ENCODE measurements at regions not wholly inside any gene's neighbourhood (a gene's known extent, or its start where the extent isn't known, plus 50 kb on each side); places are given as distances from the start of the nearest gene placed in this dataset.

- no peak for TF ChIP-seq CTCF (IDR thresholded peaks at IDR 0.05)
- no peaks in the 10 kb centered on the region for H3K27me3 Mint-ChIP-seq
- no peaks in the 10 kb centered on the region for H3K4me1 ChIP-seq (ENCODE audit: insufficient read depth, low read length)
- H3K9me3 ChIP-seq (ENCODE audit: control insufficient read depth in 1 of 2, insufficient read depth in 1 of 2, low read length in 2 of 2) = no peaks in the 10 kb centered on the region
- H3K36me3 Mint-ChIP-seq (ENCODE audit: low read depth) = no peaks in the 10 kb centered on the region
- intact Hi-C loops (cut with DNase I, micrococcal nuclease) = no loop called here
- H3K4me3 Mint-ChIP-seq = no peak overlapping the region
- H3K36me3 ChIP-seq (ENCODE audit: insufficient read depth, low read length) = no peaks in the 10 kb centered on the region
- H3K27ac ChIP-seq (ENCODE audit: low read depth in 1 of 2, low read length in 2 of 2) = no peak overlapping the region
- CTCF ChIA-PET = no interaction called here
- no peaks in the 10 kb centered on the region for H3K4me1 Mint-ChIP-seq (ENCODE audit: low read depth)
- no peaks in the 10 kb centered on the region for H3K9me3 Mint-ChIP-seq
- ATAC-seq (ENCODE audit: poor library complexity) (no peak), DNase-seq (no peak)
- no peak overlapping the region for H3K27ac Mint-ChIP-seq
- no peak overlapping the region for H3K4me3 ChIP-seq (ENCODE audit: low read length)
- POLR2A ChIA-PET = no interaction called here
- H3K27me3 ChIP-seq (ENCODE audit: control insufficient read depth in 1 of 2, insufficient read depth in 2 of 2, low read length in 2 of 2) = no peaks in the 10 kb centered on the region
Measured at GRCh38 chr18:11494107-11494506, 115.3 kb upstream of the SLC35G4 start.

- no peaks in the 10 kb centered on the region for H3K9me3 Mint-ChIP-seq
- Histone ChIP-seq H3K9me3 (ENCODE audit: control insufficient read depth in 1 of 2, insufficient read depth in 1 of 2, low read length in 2 of 2) (no peaks in the 10 kb centered on the region), H3K4me3 (ENCODE audit: low read length) (no peak overlapping the region), H3K4me1 (ENCODE audit: insufficient read depth, low read length) (no peaks in the 10 kb centered on the region), H3K27me3 (ENCODE audit: control insufficient read depth in 1 of 2, insufficient read depth in 2 of 2, low read length in 2 of 2) (no peaks in the 10 kb centered on the region), H3K27ac (ENCODE audit: low read depth in 1 of 2, low read length in 2 of 2) (no peak overlapping the region), H3K36me3 (ENCODE audit: insufficient read depth, low read length) (no peaks in the 10 kb centered on the region)
- H3K27me3 Mint-ChIP-seq = no peaks in the 10 kb centered on the region
- intact Hi-C loops (cut with DNase I, micrococcal nuclease) = no loop called here
- no peaks in the 10 kb centered on the region for H3K4me1 Mint-ChIP-seq (ENCODE audit: low read depth)
- no peaks in the 10 kb centered on the region for H3K36me3 Mint-ChIP-seq (ENCODE audit: low read depth)
- DNase-seq (no peak), ATAC-seq (ENCODE audit: poor library complexity) (no peak)
- TF ChIP-seq CTCF (IDR thresholded peaks at IDR 0.05) = no peak
- H3K4me3 Mint-ChIP-seq = no peak overlapping the region
- ChIA-PET CTCF (no interaction called here), POLR2A (no interaction called here)
- H3K27ac Mint-ChIP-seq = no peak overlapping the region
Measured at GRCh38 chr18:11489266-11489899, 120.0 kb upstream of the SLC35G4 start.

GRCh38 chr18:11488175-11488574 is 121.2 kb upstream of the SLC35G4 start:
- Histone ChIP-seq H3K27me3 (ENCODE audit: control insufficient read depth in 1 of 2, insufficient read depth in 2 of 2, low read length in 2 of 2) (no peaks in the 10 kb centered on the region), H3K27ac (ENCODE audit: low read depth in 1 of 2, low read length in 2 of 2) (no peak overlapping the region), H3K36me3 (ENCODE audit: insufficient read depth, low read length) (no peaks in the 10 kb centered on the region), H3K9me3 (ENCODE audit: control insufficient read depth in 1 of 2, insufficient read depth in 1 of 2, low read length in 2 of 2) (no peaks in the 10 kb centered on the region), H3K4me1 (ENCODE audit: insufficient read depth, low read length) (no peaks in the 10 kb centered on the region), H3K4me3 (ENCODE audit: low read length) (no peak overlapping the region)
- no peaks in the 10 kb centered on the region for H3K9me3 Mint-ChIP-seq
- intact Hi-C loops (cut with DNase I, micrococcal nuclease) = no loop called here
- CTCF ChIA-PET = no interaction called here
- no peak overlapping the region for H3K27ac Mint-ChIP-seq
- H3K36me3 Mint-ChIP-seq (ENCODE audit: low read depth) = no peaks in the 10 kb centered on the region
- no peaks in the 10 kb centered on the region for H3K4me1 Mint-ChIP-seq (ENCODE audit: low read depth)
- POLR2A ChIA-PET = no interaction called here
- no peak for TF ChIP-seq CTCF (IDR thresholded peaks at IDR 0.05)
- H3K27me3 Mint-ChIP-seq = no peaks in the 10 kb centered on the region
- DNase-seq (no peak), ATAC-seq (ENCODE audit: poor library complexity) (no peak)
- no peak overlapping the region for H3K4me3 Mint-ChIP-seq
